ENCODE measurements at regions not wholly inside any gene's neighbourhood (a gene's known extent, or its start where the extent isn't known, plus 50 kb on each side); places are given as distances from the start of the nearest gene placed in this dataset.

DNA sequence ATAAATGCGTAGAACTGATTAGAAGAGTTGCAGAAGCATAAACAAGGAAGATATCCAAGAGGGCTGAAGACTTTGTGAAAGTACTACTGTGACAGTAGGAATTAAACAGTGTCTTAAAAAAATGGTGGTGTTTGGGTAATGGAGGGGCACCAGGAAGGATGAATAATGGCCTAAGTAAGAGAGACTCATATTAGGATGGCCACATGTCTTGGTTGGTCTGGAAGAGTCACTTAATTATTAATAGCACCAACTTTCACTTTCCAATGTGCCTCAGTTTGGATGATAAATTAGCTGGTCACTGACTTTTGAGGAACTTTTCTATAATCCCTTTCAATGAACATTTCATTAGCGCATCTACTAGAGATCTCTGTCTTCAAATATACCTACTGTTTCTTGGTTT lies 372.2 kb downstream of the NYAP2 start:
- TF ChIP-seq EZH2phosphoT487 (IDR thresholded peaks at IDR 0.05; ENCODE audit: insufficient read depth, low read depth) = no peak
- TF ChIP-seq EZH2 (IDR thresholded peaks at IDR 0.05; ENCODE audit: insufficient read depth, poor library complexity, severe bottlenecking) = no peak

All from GM23248 (cell line).